ENCODE measurements at regions not wholly inside any gene's neighbourhood (a gene's known extent, or its start where the extent isn't known, plus 50 kb on each side); places are given as distances from the start of the nearest gene placed in this dataset.

- Histone ChIP-seq H3K9me3 (ENCODE audit: insufficient read depth, low read length, severe bottlenecking) (no peaks in the 10 kb centered on the region), H2AFZ (ENCODE audit: low read depth, low read length) (no peak overlapping the region), H3K4me1 (ENCODE audit: insufficient read depth, low read length) (no peaks in the 10 kb centered on the region), H3K9ac (ENCODE audit: low read depth, low read length) (no peak overlapping the region), H3K36me3 (ENCODE audit: insufficient read depth, low read length) (no peaks in the 10 kb centered on the region), H3K4me3 (ENCODE audit: low read depth in 1 of 2, low read length in 2 of 2) (no peak overlapping the region), H3K27me3 (ENCODE audit: insufficient read depth, low read length, poor library complexity) (no peaks in the 10 kb centered on the region), H3K79me2 (ENCODE audit: insufficient read depth, low read length) (no peaks in the 10 kb centered on the region), H4K20me1 (ENCODE audit: insufficient read depth, low read length) (no peaks in the 10 kb centered on the region), H3K27ac (ENCODE audit: low read length) (no peak overlapping the region), H3K4me2 (ENCODE audit: insufficient read depth, low read length) (no peak overlapping the region)
- DNase-seq (no peak), ATAC-seq (ENCODE audit: insufficient read depth, low read depth) (no peak)
- TF ChIP-seq CTCF (IDR thresholded peaks at IDR 0.05; ENCODE audit: borderline replicate concordance, extremely low read depth, low read length, poor library complexity, severe bottlenecking) (no peak), EZH2 (IDR thresholded peaks at IDR 0.05; ENCODE audit: borderline replicate concordance, low read depth, low read length, severe bottlenecking) (no peak)
Observed at GRCh38 chr11:11746449-11746848, 95.3 kb upstream of the USP47 start.

DNA sequence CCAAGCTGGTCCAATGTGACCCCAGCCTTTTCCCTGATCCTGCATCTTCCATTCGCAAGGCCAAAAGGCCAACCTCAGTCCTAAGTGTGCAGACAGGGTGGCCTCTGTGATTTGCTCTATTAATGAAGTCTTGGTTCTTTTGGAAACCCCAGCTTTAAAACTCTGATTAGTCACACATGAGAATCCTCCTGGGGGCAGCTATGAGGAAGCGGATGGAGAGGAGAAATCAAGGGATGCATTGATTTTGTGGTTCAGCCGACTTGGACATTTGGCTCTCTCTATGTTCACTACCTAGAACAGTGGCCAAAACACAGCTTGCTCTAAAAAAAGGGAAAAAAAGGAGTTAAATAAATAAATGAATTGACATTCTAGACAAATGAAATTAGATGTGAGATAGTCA is 98.6 kb upstream of the USP47 start:
- no peak for TF ChIP-seq EZH2 (IDR thresholded peaks at IDR 0.05; ENCODE audit: borderline replicate concordance, low read depth, low read length, severe bottlenecking)
- no peak for TF ChIP-seq CTCF (IDR thresholded peaks at IDR 0.05; ENCODE audit: borderline replicate concordance, extremely low read depth, low read length, poor library complexity, severe bottlenecking)
- peaks cover 14% of the 10 kb centered on the region for H3K27me3 ChIP-seq (ENCODE audit: insufficient read depth, low read length, poor library complexity)
- H3K9me3 ChIP-seq (ENCODE audit: insufficient read depth, low read length, severe bottlenecking) = no peaks in the 10 kb centered on the region
- H3K36me3 ChIP-seq (ENCODE audit: insufficient read depth, low read length) = no peaks in the 10 kb centered on the region
- no peak overlapping the region for H3K9ac ChIP-seq (ENCODE audit: low read depth, low read length)
- H3K4me2 ChIP-seq (ENCODE audit: insufficient read depth, low read length) = no peak overlapping the region
- no peak for ATAC-seq (ENCODE audit: insufficient read depth, low read depth)
- H4K20me1 ChIP-seq (ENCODE audit: insufficient read depth, low read length) = no peaks in the 10 kb centered on the region
- no peak overlapping the region for H3K27ac ChIP-seq (ENCODE audit: low read length)
- H3K4me3 ChIP-seq (ENCODE audit: low read depth in 1 of 2, low read length in 2 of 2) = no peak overlapping the region
- H2AFZ ChIP-seq (ENCODE audit: low read depth, low read length) = no peak overlapping the region
- no peak for DNase-seq
- H3K4me1 ChIP-seq (ENCODE audit: insufficient read depth, low read length) = no peaks in the 10 kb centered on the region
- H3K79me2 ChIP-seq (ENCODE audit: insufficient read depth, low read length) = no peaks in the 10 kb centered on the region

- Histone ChIP-seq H3K27ac (ENCODE audit: low read length) (no peak overlapping the region), H4K20me1 (ENCODE audit: insufficient read depth, low read length) (no peaks in the 10 kb centered on the region), H3K9ac (ENCODE audit: low read depth, low read length) (no peak overlapping the region), H3K4me3 (ENCODE audit: low read depth in 1 of 2, low read length in 2 of 2) (no peak overlapping the region), H3K36me3 (ENCODE audit: insufficient read depth, low read length) (no peaks in the 10 kb centered on the region), H3K9me3 (ENCODE audit: insufficient read depth, low read length, severe bottlenecking) (no peaks in the 10 kb centered on the region), H3K4me1 (ENCODE audit: insufficient read depth, low read length) (no peaks in the 10 kb centered on the region), H2AFZ (ENCODE audit: low read depth, low read length) (no peak overlapping the region), H3K79me2 (ENCODE audit: insufficient read depth, low read length) (no peaks in the 10 kb centered on the region), H3K4me2 (ENCODE audit: insufficient read depth, low read length) (no peak overlapping the region), H3K27me3 (ENCODE audit: insufficient read depth, low read length, poor library complexity) (peaks cover 14% of the 10 kb centered on the region)
- no peak for TF ChIP-seq CTCF (IDR thresholded peaks at IDR 0.05; ENCODE audit: borderline replicate concordance, extremely low read depth, low read length, poor library complexity, severe bottlenecking)
- no peak for TF ChIP-seq EZH2 (IDR thresholded peaks at IDR 0.05; ENCODE audit: borderline replicate concordance, low read depth, low read length, severe bottlenecking)
- DNase-seq = no peak
- ATAC-seq (ENCODE audit: insufficient read depth, low read depth) = no peak
Observed at GRCh38 chr11:11742486-11742885, 99.3 kb upstream of the USP47 start.

DNA sequence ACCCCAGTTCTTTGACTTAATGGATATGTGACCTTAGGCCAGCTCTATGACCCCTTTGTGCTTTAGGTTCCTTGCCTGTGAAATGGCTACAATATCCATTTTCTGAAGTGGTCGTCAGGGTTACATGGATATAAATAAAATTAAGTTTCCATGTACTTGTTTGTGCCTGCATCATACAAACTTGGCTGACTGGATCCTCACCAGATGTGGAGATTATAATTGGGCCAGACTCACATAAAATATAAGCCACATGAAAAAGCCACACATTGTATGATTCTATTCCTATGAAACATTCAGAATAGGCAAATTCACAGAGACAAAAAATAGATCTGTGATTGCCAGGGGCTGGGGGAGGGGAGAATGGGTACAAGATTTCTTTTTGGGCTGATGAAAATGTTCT is 100.9 kb upstream of the USP47 start:
- H4K20me1 ChIP-seq (ENCODE audit: insufficient read depth, low read length) = no peaks in the 10 kb centered on the region
- H3K9me3 ChIP-seq (ENCODE audit: insufficient read depth, low read length, severe bottlenecking) = no peaks in the 10 kb centered on the region
- no peaks in the 10 kb centered on the region for H3K36me3 ChIP-seq (ENCODE audit: insufficient read depth, low read length)
- no peak for ATAC-seq (ENCODE audit: insufficient read depth, low read depth)
- no peak overlapping the region for H3K4me2 ChIP-seq (ENCODE audit: insufficient read depth, low read length)
- no peaks in the 10 kb centered on the region for H3K79me2 ChIP-seq (ENCODE audit: insufficient read depth, low read length)
- H3K4me1 ChIP-seq (ENCODE audit: insufficient read depth, low read length) = no peaks in the 10 kb centered on the region
- TF ChIP-seq EZH2 (IDR thresholded peaks at IDR 0.05; ENCODE audit: borderline replicate concordance, low read depth, low read length, severe bottlenecking) = no peak
- no peak for TF ChIP-seq CTCF (IDR thresholded peaks at IDR 0.05; ENCODE audit: borderline replicate concordance, extremely low read depth, low read length, poor library complexity, severe bottlenecking)
- no peak overlapping the region for H3K9ac ChIP-seq (ENCODE audit: low read depth, low read length)
- H3K27me3 ChIP-seq (ENCODE audit: insufficient read depth, low read length, poor library complexity) = peaks cover 14% of the 10 kb centered on the region
- no peak overlapping the region for H3K27ac ChIP-seq (ENCODE audit: low read length)
- H2AFZ ChIP-seq (ENCODE audit: low read depth, low read length) = no peak overlapping the region
- no peak for DNase-seq
- no peak overlapping the region for H3K4me3 ChIP-seq (ENCODE audit: low read depth in 1 of 2, low read length in 2 of 2)

Data from DND-41 (cell line).